H1 (cell line): ENCODE measurements at regions not wholly inside any gene's neighbourhood (a gene's known extent, or its start where the extent isn't known, plus 50 kb on each side); places are given as distances from the start of the nearest gene placed in this dataset.

Source experiments
- CTCF ChIA-PET: fragments of 300-600 bp; sonication (Branson Sonifier 250); formaldehyde crosslinking; loops from one replicate; lab custom pipeline; 2021; ENCODE audit not compliant: partially characterized antibody; lab: Charles Lee
- POLR2A ChIA-PET: fragments of 300-600 bp; sonication (Branson Sonifier 250); formaldehyde crosslinking; loops from one replicate; lab custom pipeline; 2021; ENCODE audit warnings: inconsistent platforms; ENCODE audit not compliant: partially characterized antibody; lab: Charles Lee
- DNase-seq, 2 experiments: peaks; one replicate each; pipeline versions ENCODE4 v3.0.0 to v3.0.0-alpha.2; 2010 to 2022; ENCODE audit warnings: low spot score in 2 of 2, low read depth in 1 of 2, mixed read lengths in 1 of 2
- FAIRE-seq: peaks from 2 replicates; lab custom pipeline; 2011; peaks lifted over from hg19 to GRCh38; lab: Jason Lieb, UNC
- H2AFZ ChIP-seq: 2 replicates; pipeline ENCODE4 v1.8.1; 2012; ENCODE audit warnings: low read length, inconsistent platforms
- H2AK5ac ChIP-seq: 2 replicates; pipeline ENCODE4 v1.6.1; 2013; ENCODE audit warnings: low read depth, low read length
- H2BK120ac ChIP-seq: replicated peaks from 2 replicates; pipeline ENCODE3; 2013; ENCODE audit warnings: low read depth, low read length, inconsistent platforms
- H2BK12ac ChIP-seq: 2 replicates; pipeline ENCODE4 v1.6.1; 2013; ENCODE audit warnings: low read depth, low read length
- H2BK15ac ChIP-seq: 2 replicates; pipeline ENCODE4 v1.6.1; 2013; ENCODE audit warnings: low read length
- H2BK20ac ChIP-seq: 2 replicates; pipeline ENCODE4 v1.6.1; 2013; ENCODE audit warnings: low read length
- H2BK5ac ChIP-seq: 2 replicates; pipeline ENCODE4 v1.6.1; 2013; ENCODE audit warnings: low read depth, low read length
- H3K14ac ChIP-seq: 2 replicates; pipeline ENCODE4 v1.6.1; 2013; ENCODE audit warnings: inconsistent platforms; ENCODE audit not compliant: insufficient read length
- H3K18ac ChIP-seq: 2 replicates; pipeline ENCODE4 v1.6.1; 2013; ENCODE audit warnings: low read length; ENCODE audit errors: extremely low read depth
- H3K23ac ChIP-seq: 2 replicates; pipeline ENCODE4 v1.6.1; 2013; ENCODE audit warnings: inconsistent platforms; ENCODE audit not compliant: insufficient read length
- H3K23me2 ChIP-seq: 2 replicates; pipeline ENCODE4 v1.6.1; 2013; ENCODE audit warnings: low read depth, low read length
- H3K27ac ChIP-seq: 2 replicates; pipeline ENCODE4 v1.6.1; 2011; ENCODE audit warnings: low read depth, low read length, inconsistent platforms
- H3K27me3 ChIP-seq, 4 experiments: replicated peaks in 1 of 4; 1 replicate in 1 of 4; 2 replicates in 3 of 4; pipeline versions ENCODE4 v1.6.1 to v1.8.1; 2011 to 2013; ENCODE audit warnings: low read length in 3 of 4, mild to moderate bottlenecking in 3 of 4, inconsistent platforms in 2 of 4, mixed read lengths in 2 of 4, moderate library complexity in 1 of 4; ENCODE audit not compliant: control insufficient read depth in 3 of 4, insufficient read depth in 3 of 4; ENCODE audit errors: extremely low read depth in 1 of 4
- H3K36me3 ChIP-seq, 4 experiments: 2 replicates each; pipeline versions ENCODE4 v1.6.1 to v1.8.1; 2011 to 2013; ENCODE audit warnings: mild to moderate bottlenecking in 4 of 4, low read length in 3 of 4, moderate library complexity in 2 of 4, control low read depth in 1 of 4, inconsistent platforms in 1 of 4; ENCODE audit not compliant: insufficient read depth in 4 of 4, control insufficient read depth in 2 of 4
- H3K4ac ChIP-seq: replicated peaks from 2 replicates; pipeline ENCODE3; 2013; ENCODE audit warnings: low read length, low read depth, mixed read lengths, inconsistent platforms; ENCODE audit not compliant: insufficient read length
- H3K4me1 ChIP-seq, 4 experiments: replicated peaks in 1 of 4; 1 replicate in 1 of 4; 2 replicates in 3 of 4; pipeline versions ENCODE4 v1.6.1 to v1.8.1; 2011 to 2013; ENCODE audit warnings: low read length in 3 of 4, inconsistent platforms in 2 of 4, mixed read lengths in 1 of 4; ENCODE audit not compliant: insufficient read depth in 4 of 4, control insufficient read depth in 3 of 4
- H3K4me2 ChIP-seq, 2 experiments: 2 replicates each; pipeline versions ENCODE4 v1.6.1 to v1.8.1; 2011 to 2013; ENCODE audit warnings: low read depth in 2 of 2, low read length in 2 of 2, control low read depth in 1 of 2, inconsistent platforms in 1 of 2, mild to moderate bottlenecking in 1 of 2; ENCODE audit not compliant: insufficient read depth in 1 of 2
- H3K4me3 ChIP-seq, 4 experiments: fragments of 200-600, 300-600 bp in 1 of 4; sonication (generic), shearing (Covaris generic), sonication (Bioruptor Twin) in 1 of 4; 2 replicates each; pipeline versions ENCODE4 v1.5.1 to v1.8.1; 2011 to 2016; ENCODE audit warnings: low read length in 4 of 4, low read depth in 3 of 4, control low read depth in 2 of 4, inconsistent platforms in 2 of 4, mild to moderate bottlenecking in 2 of 4, mixed read lengths in 1 of 4, moderate library complexity in 1 of 4; ENCODE audit not compliant: insufficient read depth in 2 of 4; ENCODE audit errors: extremely low read depth in 1 of 4
- H3K56ac ChIP-seq: replicated peaks from 2 replicates; pipeline ENCODE3; 2013; ENCODE audit warnings: low read depth, mild to moderate bottlenecking, mixed read lengths, low read length, inconsistent platforms; ENCODE audit not compliant: insufficient read length
- H3K79me1 ChIP-seq: 2 replicates; pipeline ENCODE4 v1.6.1; 2013; ENCODE audit warnings: low read depth, low read length, control low read depth
- H3K79me2 ChIP-seq, 2 experiments: 2 replicates each; pipeline versions ENCODE4 v1.6.1 to v1.8.1; 2012 to 2013; ENCODE audit warnings: low read length in 2 of 2, mild to moderate bottlenecking in 2 of 2, inconsistent platforms in 1 of 2; ENCODE audit not compliant: insufficient read depth in 2 of 2, control insufficient read depth in 1 of 2
- H3K9ac ChIP-seq, 4 experiments: replicated peaks in 1 of 4; 1 replicate in 1 of 4; 2 replicates in 3 of 4; pipeline versions ENCODE4 v1.6.1 to v1.8.1; 2011 to 2013; ENCODE audit warnings: low read depth in 3 of 4, low read length in 3 of 4, control low read depth in 2 of 4, mild to moderate bottlenecking in 2 of 4, moderate library complexity in 2 of 4, inconsistent platforms in 1 of 4; ENCODE audit errors: extremely low read depth in 1 of 4
- H3K9me3 ChIP-seq, 2 experiments: 2 replicates each; pipeline versions ENCODE4 v1.6.1 to v1.8.1; 2012 to 2013; ENCODE audit warnings: mild to moderate bottlenecking in 2 of 2, moderate library complexity in 2 of 2, control low read depth in 1 of 2, inconsistent platforms in 1 of 2, low read depth in 1 of 2, low read length in 1 of 2, mixed read lengths in 1 of 2; ENCODE audit not compliant: insufficient read depth in 2 of 2
- H4K20me1 ChIP-seq, 2 experiments: replicated peaks in 1 of 2; 2 replicates each; pipeline versions ENCODE3 to v1.8.1; 2011 to 2013; ENCODE audit warnings: inconsistent platforms in 2 of 2, low read length in 2 of 2, mild to moderate bottlenecking in 1 of 2; ENCODE audit not compliant: insufficient read depth in 2 of 2, control insufficient read depth in 1 of 2
- H4K5ac ChIP-seq: 2 replicates; pipeline ENCODE4 v1.6.1; 2013; ENCODE audit warnings: low read length, low read depth, mixed read lengths, inconsistent platforms; ENCODE audit not compliant: insufficient read length
- H4K8ac ChIP-seq: 2 replicates; pipeline ENCODE4 v1.8.0; 2013; ENCODE audit warnings: mild to moderate bottlenecking, moderate library complexity, low read length, inconsistent platforms; ENCODE audit not compliant: insufficient read depth; ENCODE audit errors: extremely low read depth
- H4K91ac ChIP-seq: replicated peaks from 2 replicates; pipeline ENCODE3; 2013; ENCODE audit warnings: low read length, mixed read lengths, inconsistent platforms; ENCODE audit not compliant: insufficient read length
- ASH2L ChIP-seq: fragments of 200-600, 300-600 bp; sonication (generic); IDR thresholded peaks from one replicate; pipeline ENCODE4 v1.7.1; 2017; ENCODE audit warnings: low read length
- BRCA1 ChIP-seq: IDR thresholded peaks from 2 replicates; pipeline ENCODE4 v1.6.1; 2012; ENCODE audit warnings: low read depth, low read length, improper control_type of control experiment
- CBX5 ChIP-seq: fragments of 300-800, 300-1000 bp; sonication (generic); IDR thresholded peaks from 2 replicates; pipeline ENCODE4 v1.7.1; 2016; ENCODE audit warnings: antibody characterized with exemption, low read length, low read depth
- CHD1 ChIP-seq: IDR thresholded peaks from 2 replicates; pipeline ENCODE4 v1.6.1; 2012; ENCODE audit warnings: low read depth, low read length, improper control_type of control experiment
- CHD2 ChIP-seq: IDR thresholded peaks from 2 replicates; pipeline ENCODE4 v1.6.1; 2012; ENCODE audit warnings: low read length, improper control_type of control experiment
- HDAC2 ChIP-seq, 2 experiments: fragments of 300-600 bp in 1 of 2; sonication (generic) in 1 of 2; IDR thresholded peaks; 2 replicates each; pipeline ENCODE4 v1.6.1; 2011 to 2012; ENCODE audit warnings: low read depth in 2 of 2, low read length in 2 of 2, mild to moderate bottlenecking in 2 of 2, moderate library complexity in 2 of 2, borderline replicate concordance in 1 of 2, inconsistent platforms in 1 of 2
- RFX5 ChIP-seq: IDR thresholded peaks from 2 replicates; pipeline ENCODE4 v1.6.1; 2011; ENCODE audit warnings: low read depth, low read length, improper control_type of control experiment, borderline replicate concordance
- SAP30 ChIP-seq: fragments of 300-600 bp; sonication (generic); IDR thresholded peaks from 2 replicates; pipeline ENCODE4 v1.7.1; 2012; ENCODE audit warnings: low read length, moderate library complexity, mild to moderate bottlenecking, inconsistent platforms; ENCODE audit not compliant: insufficient read depth, insufficient replicate concordance
- SP1 ChIP-seq: IDR thresholded peaks from 2 replicates; pipeline ENCODE4 v1.6.1; 2011; ENCODE audit warnings: low read depth, low read length
- YY1 ChIP-seq: IDR thresholded peaks from 2 replicates; pipeline ENCODE4 v1.6.1; 2011; ENCODE audit warnings: low read depth, mild to moderate bottlenecking, low read length
- ZNF274 ChIP-seq: IDR thresholded peaks from 2 replicates; pipeline ENCODE4 v1.7.0; 2012; ENCODE audit warnings: low read length, borderline replicate concordance; ENCODE audit errors: extremely low read depth
- WGBS, 2 experiments: shearing (Covaris generic) in 1 of 2; methylation state at CpG; one replicate each; pipeline versions ENCODE4 v1.1.6 to v1.1.7; 2013 to 2015; ENCODE audit warnings: low lambda C conversion rate in 2 of 2, mixed read lengths in 2 of 2, inconsistent platforms in 1 of 2, low coverage in 1 of 2, missing lambda C conversion rate in 1 of 2; ENCODE audit not compliant: insufficient replicate concordance in 2 of 2, insufficient coverage in 1 of 2, insufficient read length in 1 of 2; ENCODE audit errors: extremely low coverage in 1 of 2, missing lambda C conversion rate in 1 of 2; 5-methylcytosine and 5-hydroxymethylcytosine counted together
- TF ChIP-seq, protein P1 (sequence below): IDR thresholded peaks from 2 replicates; pipeline ENCODE4 v1.6.1; 2011; ENCODE audit warnings: low read length, improper control_type of control experiment

DNA sequence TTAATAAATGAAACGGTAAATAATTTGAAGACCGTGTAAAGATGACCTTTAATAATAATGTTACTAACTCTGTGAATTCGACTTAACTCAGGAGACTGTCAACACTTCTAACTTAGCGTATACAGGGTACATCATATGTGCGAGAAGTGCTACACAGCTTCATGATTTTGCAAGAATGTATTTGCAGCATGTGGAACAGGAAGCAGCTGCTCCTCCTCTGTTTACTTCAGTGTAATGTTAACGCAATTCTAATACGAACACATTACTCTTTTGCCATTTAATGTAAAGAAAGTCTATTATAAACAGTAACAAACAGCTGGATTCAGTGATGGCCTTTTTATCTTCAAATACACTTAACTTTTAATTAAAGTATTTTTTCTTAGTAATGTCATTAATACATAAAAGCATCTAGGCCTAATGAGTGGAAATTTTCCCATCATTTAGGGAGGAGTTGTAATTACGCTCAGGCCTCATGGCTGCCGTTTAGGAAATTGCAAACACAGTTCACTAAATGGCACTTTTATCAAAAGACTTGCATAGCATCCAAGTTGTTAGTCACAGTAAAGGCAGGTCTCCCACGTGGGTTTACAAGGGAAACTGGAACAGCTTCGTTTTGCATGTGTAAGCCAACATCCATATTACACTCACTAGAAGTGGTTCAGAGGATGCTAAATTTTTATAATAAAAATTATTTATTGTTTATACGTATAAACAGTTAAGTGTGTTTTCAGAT, 635.7 kb downstream of the FBXO15 start:
- CTCF ChIA-PET, result interaction anchor here (0.8 kb wide), 1 partner anchor 11 kb away, joined by 3 read pairs; no protein-coding TSS in a partner anchor
- H4K91ac ChIP-seq, result no peak overlapping the region
- DNase-seq, result no peak
- TF ChIP-seq YY1, result no peak
- no peak for TF ChIP-seq HDAC2 (IDR thresholded peaks at IDR 0.05; ENCODE audit: borderline replicate concordance in 1 of 2, low read depth in 2 of 2, low read length in 2 of 2)
- TF ChIP-seq CHD1, result no peak
- no peak for TF ChIP-seq BRCA1
- no peak for TF ChIP-seq CHD2
- TF ChIP-seq, protein P1, sequence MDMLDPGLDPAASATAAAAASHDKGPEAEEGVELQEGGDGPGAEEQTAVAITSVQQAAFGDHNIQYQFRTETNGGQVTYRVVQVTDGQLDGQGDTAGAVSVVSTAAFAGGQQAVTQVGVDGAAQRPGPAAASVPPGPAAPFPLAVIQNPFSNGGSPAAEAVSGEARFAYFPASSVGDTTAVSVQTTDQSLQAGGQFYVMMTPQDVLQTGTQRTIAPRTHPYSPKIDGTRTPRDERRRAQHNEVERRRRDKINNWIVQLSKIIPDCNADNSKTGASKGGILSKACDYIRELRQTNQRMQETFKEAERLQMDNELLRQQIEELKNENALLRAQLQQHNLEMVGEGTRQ, result no peak
- no peak for TF ChIP-seq SAP30
- no peak for TF ChIP-seq RFX5
- no peak for TF ChIP-seq SP1
- no peak for TF ChIP-seq CBX5
- TF ChIP-seq ASH2L, result no peak
- no peak for TF ChIP-seq ZNF274

More for the DNA sequence above, 635.7 kb downstream of the FBXO15 start:
- no peak overlapping the region for H2AFZ ChIP-seq
- H3K14ac ChIP-seq, result no peak overlapping the region
- H3K56ac ChIP-seq, result no peak overlapping the region
- H3K9me3 ChIP-seq, result no peaks in the 10 kb centered on the region
- no peak overlapping the region for H3K4me2 ChIP-seq
- no peak overlapping the region for H4K8ac ChIP-seq
- H3K27me3 ChIP-seq, result no peaks in the 10 kb centered on the region
- 92% methylated on average over 12 of the region's 12 CpGs; no CpG with 5 or more reads in 1 of the 2 experiments for WGBS, 2 experiments
- no peaks in the 10 kb centered on the region for H4K20me1 ChIP-seq
- no peaks in the 10 kb centered on the region for H3K4me1 ChIP-seq
- H2AK5ac ChIP-seq, result no peak overlapping the region
- H3K79me2 ChIP-seq, result no peaks in the 10 kb centered on the region
- H2BK120ac ChIP-seq, result no peak overlapping the region
- H3K23ac ChIP-seq, result no peak overlapping the region
- H3K23me2 ChIP-seq, result no peaks in the 10 kb centered on the region
- no peak for FAIRE-seq
- H4K5ac ChIP-seq, result no peak overlapping the region
- POLR2A ChIA-PET, result no interaction called here
- H3K4me3 ChIP-seq, result no peak overlapping the region
- H2BK12ac ChIP-seq, result no peak overlapping the region
- no peak overlapping the region for H3K9ac ChIP-seq
- H3K27ac ChIP-seq, result no peak overlapping the region
- no peaks in the 10 kb centered on the region for H3K36me3 ChIP-seq
- H2BK15ac ChIP-seq, result no peak overlapping the region
- H3K4ac ChIP-seq, result no peak overlapping the region
- no peak overlapping the region for H3K18ac ChIP-seq
- no peak overlapping the region for H2BK5ac ChIP-seq
- no peak overlapping the region for H2BK20ac ChIP-seq
- no peaks in the 10 kb centered on the region for H3K79me1 ChIP-seq
